GM18499 (cell line): ENCODE measurements at regions not wholly inside any gene's neighbourhood (a gene's known extent, or its start where the extent isn't known, plus 50 kb on each side); places are given as distances from the start of the nearest gene placed in this dataset.
"Not testable (repeated sequence)": the region's sequence is repeated elsewhere in the genome, so short reads cannot be mapped to it uniquely, and the experiment has no call there.

Source experiments
- ATAC-seq: cut with Tn5 transposase; IDR thresholded peaks from one replicate; pipeline ENCODE4 v1.9.1; 2021; ENCODE audit warnings: moderate number of reproducible peaks; ENCODE audit not compliant: insufficient read depth, unreplicated experiment

- no peak for ATAC-seq
Observed at GRCh38 chr16:64096689-64097088, 1025.2 kb downstream of the CDH11 start.

GRCh38 chr16:64094992-64095634 lies 1026.8 kb downstream of the CDH11 start:
- no peak for ATAC-seq

GRCh38 chr16:64094181-64094965 lies 1027.5 kb downstream of the CDH11 start:
- ATAC-seq = no peak

DNA sequence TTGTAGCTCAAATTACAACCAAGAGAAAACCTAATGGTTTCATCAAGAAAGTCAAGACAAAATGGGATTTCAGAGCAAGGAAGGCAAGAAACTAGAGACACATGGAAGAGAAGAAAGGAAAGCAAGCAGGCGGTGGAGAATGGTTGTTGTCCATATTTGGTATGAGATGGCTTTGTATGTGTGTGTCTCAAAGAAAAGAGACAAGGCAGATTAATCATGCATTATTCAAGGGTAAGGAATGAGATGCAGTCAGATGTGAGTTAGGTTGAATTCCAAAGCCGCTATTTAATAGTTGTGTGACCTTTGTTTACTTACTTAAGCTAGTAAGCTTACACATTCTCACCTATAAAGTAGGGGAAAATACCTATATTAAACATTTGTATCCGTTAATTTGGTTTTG lies 1029.6 kb downstream of the CDH11 start:
- ATAC-seq = no peak

DNA sequence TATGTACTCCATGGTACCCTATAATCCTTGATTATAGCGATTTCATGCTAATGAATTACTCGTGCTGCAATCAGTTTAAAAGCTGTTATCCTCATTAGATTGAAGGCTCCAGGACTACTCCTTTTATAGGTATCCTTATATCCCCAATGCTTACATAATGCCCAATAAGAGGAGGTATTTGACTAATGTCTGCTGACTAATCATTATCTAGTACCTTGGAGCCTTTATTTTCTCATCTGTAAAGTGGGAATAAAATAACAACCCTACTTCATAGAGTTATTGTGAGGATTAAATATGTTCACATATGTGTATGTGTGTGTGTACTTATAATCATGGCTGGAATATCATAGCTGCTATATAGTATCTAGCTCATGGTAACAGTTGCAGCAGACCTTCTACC lies 1031.5 kb downstream of the CDH11 start:
- no peak for ATAC-seq

DNA sequence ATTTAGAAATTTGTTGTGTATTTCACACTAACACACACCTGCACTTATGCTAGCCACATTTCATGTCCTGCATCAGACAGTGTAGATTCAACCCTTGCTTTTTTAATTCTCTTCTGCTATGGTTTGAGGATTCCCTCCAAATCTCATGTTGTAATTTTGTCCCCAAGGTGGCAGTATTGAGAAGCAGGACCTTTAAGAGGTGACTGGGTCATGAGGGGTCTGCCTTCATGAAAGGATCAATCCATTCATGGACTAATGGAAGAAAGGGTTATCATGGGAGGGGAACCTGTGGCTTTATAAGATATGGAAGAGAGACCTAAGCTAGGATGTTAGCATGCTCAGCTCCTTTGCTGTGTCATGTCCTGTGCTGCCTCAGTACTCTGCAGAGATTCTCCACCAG lies 1032.2 kb downstream of the CDH11 start:
- ATAC-seq = no peak

DNA sequence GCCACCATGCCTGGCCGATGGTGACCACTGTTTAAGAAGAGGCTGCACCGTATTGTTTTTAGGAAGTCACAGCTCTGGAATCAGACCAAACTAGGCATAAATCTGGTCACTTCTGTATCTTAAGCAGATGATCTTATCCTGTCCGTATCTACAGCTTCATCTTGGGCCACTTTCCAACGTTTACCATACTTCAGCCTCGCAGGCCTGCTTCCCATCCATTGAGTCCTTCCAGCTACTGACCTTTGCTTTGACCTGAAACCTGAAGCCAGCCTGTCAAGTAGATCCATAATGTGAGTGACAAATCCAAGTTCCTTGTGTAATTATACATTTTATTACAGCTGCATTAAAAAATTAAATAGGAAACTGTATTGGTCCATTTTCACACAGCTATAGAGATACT lies 1033.0 kb downstream of the CDH11 start:
- ATAC-seq = no peak

DNA sequence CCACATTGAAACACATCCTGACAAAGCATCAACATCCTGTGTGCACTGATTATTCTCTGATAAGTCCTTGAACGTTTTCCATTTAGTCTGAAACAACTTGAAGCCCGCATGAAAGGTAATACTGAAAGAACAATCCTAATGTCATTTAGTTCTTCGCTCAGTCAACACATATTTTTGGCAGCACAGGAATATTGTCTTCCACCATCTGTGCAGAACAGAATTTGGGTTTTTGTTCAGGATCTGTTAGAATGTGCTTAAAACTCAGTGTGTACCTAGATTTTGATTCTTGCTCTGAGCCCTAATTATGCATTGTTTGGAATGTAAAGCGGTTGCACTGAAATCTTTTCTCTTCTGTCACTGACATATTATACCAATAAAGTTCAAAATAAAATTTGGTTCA lies 1036.6 kb downstream of the CDH11 start:
- ATAC-seq = no peak

DNA sequence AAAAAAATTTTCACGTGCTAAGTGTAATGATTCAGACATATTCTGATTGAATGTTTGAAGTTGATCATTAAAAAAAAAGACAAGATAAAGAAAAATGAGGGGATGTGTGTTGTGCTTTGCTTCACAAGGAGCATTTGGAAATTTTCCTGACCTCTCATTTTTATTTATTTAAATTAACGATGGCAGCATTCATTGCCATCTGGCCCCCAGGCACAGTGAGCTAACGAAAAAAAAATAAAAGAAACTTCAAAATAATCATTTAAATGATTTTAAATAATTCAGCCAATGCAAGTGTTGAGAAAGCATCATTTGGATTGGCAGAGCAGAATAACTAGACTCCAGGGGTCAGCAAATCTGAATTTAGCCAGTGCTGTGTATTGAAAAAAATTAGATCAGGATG lies 1037.2 kb downstream of the CDH11 start:
- ATAC-seq = no peak

DNA sequence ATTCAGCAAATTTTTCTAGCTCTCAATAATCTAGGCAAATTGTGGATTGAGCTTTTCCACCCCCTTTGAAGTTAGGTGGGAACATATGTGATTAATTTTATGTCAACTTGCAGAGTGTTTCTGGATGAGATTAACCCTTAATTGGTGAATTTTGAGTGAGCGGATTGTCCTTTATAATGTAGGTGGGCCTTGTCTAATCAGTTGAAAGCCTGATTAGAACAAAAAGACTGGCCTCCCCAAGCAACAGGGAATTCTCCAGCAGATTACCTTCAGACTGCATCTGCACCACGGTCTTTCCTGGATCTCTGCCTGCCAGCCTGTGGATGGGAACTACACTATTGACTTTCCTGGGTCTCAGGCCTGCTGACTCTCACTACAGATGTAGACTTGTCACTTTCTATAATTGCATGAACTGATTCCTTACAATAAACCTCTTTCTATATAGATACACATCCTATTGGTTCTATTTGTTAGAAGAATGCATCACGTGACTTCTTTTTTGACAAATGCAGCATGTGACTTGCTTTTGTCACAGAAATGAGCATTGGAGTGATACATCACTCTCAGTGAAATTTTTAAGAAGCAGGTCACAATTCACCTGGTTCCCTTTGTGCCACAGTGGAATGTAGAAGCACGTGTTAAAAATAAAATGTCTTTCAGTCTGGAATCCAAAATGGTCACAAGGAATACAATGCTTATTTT lies 1038.3 kb downstream of the CDH11 start:
- ATAC-seq = no peak

GRCh38 chr16:64077242-64077641 lies 1044.6 kb downstream of the CDH11 start:
- no peak for ATAC-seq

DNA sequence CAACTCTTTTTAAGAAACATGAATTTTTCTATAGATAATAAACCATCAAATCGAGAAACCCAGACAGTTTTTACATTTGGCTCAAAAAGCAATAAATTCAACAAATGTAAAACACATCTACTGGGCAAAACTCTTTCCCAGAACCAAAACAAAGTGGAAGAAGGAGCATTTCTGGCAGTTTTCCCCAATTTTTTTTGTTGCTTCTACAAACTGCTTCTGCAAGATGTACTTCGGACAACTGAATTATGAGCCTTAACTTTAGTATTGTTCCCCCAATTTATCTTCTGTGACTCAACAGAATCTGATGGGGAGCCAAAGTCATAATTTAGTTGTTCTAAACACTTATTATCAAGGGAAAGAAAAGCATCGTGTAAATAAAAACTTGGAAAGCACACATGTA lies 1047.2 kb downstream of the CDH11 start:
- ATAC-seq = no peak

DNA sequence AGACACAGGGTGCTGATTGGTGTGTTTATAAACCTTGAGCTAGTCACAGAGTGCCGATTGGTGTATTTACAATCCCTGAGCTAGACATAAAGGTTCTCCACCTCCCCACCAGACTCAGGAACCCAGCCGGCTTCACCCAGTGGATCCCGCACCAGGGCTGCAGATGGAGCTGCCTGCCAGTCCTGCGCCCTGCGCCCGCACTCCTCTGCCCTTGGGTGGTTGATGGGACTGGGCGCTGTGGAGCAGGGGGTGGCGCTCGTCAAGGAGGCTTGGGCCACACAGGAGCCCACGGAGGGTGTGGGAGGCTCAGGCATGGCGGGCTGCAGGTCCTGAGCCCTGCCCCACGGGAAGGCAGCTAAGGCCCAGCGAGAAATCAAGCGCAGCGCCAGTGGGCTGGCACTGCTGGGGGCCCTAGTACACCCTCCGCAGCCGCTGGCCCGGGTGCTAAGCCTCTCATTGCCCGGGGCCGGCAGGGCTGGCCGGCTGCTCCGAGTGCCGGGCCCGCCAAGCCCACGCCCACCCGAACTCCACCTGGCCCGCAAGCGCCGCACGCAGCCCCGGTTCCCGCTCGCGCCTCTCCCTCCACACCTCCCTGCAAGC lies 1049.6 kb downstream of the CDH11 start:
- not testable (repeated sequence) for ATAC-seq

DNA sequence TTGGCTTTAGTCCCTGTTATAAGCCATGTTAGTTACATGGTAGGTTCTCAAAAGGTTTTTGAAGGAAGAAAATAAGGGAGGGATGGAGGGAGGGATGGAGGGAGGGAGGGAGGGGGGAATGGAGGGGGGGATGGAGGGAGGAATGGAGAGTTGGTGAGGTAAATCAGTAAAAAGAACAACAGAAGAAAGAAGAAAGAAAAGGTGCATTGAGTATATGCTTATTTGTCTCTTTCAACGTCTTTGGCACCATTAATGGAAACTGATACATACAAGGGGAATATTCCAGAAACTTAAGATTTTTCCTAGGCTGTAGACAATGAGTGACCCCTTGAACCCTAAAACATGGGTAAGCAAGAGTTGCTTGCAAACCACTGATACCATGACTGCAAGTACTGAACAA lies 1056.3 kb downstream of the CDH11 start:
- no peak for ATAC-seq

GRCh38 chr16:64061621-64062020 lies 1060.2 kb downstream of the CDH11 start:
- no peak for ATAC-seq

DNA sequence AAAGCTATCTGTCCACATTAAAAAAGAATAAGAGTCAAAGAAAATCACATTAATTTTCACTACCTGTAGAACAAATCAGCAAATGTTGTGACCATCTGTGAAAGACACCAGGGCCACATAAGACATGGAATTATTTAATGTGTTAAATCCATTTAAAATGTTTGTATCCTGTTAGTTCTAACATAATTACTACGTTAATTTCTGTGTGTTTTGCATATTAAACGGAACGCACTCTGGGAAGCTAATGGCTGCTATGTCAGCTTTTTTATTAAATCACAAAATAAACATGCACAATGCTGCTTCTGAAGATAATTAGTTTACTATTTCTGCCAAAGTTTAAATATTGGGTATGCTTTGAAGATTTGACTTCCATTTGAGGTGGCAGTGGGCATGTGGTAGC lies 1061.2 kb downstream of the CDH11 start:
- no peak for ATAC-seq

DNA sequence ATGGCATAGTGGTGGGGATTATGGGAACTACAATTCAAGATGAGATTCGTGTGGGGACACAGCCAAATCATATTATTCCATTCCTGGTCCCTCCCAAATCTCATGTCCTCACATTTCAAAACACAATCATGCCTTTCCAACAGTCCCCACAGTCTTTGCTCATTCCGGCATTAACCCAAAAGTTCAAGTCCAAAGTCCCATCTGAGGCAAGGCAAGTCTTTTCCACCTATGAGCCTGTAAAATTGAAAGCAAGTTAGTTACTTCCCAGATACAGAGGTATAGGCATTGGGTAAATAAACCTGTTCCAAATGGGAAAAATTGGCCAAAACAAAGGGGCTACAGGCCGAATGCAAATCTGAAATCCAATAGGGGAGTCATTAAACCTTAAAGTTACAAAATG lies 1063.2 kb downstream of the CDH11 start:
- ATAC-seq = no peak

GRCh38 chr16:64051824-64052223 lies 1070.0 kb downstream of the CDH11 start:
- no peak for ATAC-seq

- ATAC-seq = no peak
Observed at GRCh38 chr16:64047878-64048277, 1074.0 kb downstream of the CDH11 start.

GRCh38 chr16:64047207-64047606 lies 1074.7 kb downstream of the CDH11 start:
- no peak for ATAC-seq

- no peak for ATAC-seq
Observed at GRCh38 chr16:64035337-64035736, 1086.5 kb downstream of the CDH11 start.
